ENCODE measurements at regions not wholly inside any gene's neighbourhood (a gene's known extent, or its start where the extent isn't known, plus 50 kb on each side); places are given as distances from the start of the nearest gene placed in this dataset.

- no peak overlapping the region for H3K4me3 Mint-ChIP-seq
- Histone ChIP-seq H3K4me3 (no peak overlapping the region), H3K27ac (ENCODE audit: low read depth) (no peak overlapping the region), H3K4me2 (no peak overlapping the region), H3K36me3 (ENCODE audit: insufficient read depth) (no peaks in the 10 kb centered on the region), H3K4me1 (ENCODE audit: insufficient read depth) (peaks cover 2% of the 10 kb centered on the region; the same call in 1 of the 2 replicates), H3K9me2 (ENCODE audit: insufficient read depth) (0 out of 2 replicates have a peak, but pooled peaks cover 6% of the 10 kb centered on the region), H3F3A (replicated peaks; ENCODE audit: low read depth) (no peaks in the 10 kb centered on the region), H3K79me2 (replicated peaks; ENCODE audit: insufficient read depth) (no peaks in the 10 kb centered on the region), H2AFZ (peak overlapping the region; percentile 61; the same call in 1 of the 2 replicates), H4K20me1 (replicated peaks; ENCODE audit: insufficient read depth) (no peaks in the 10 kb centered on the region), H3K27me3 (ENCODE audit: insufficient read depth) (no peaks in the 10 kb centered on the region)
- H3K27me3 Mint-ChIP-seq (ENCODE audit: insufficient read depth, low read depth, poor library complexity) = peaks cover 2% of the 10 kb centered on the region
- H3K4me1 Mint-ChIP-seq = peaks cover 11% of the 10 kb centered on the region; the same call in 2 of the 3 replicates
- H3K27ac Mint-ChIP-seq = peak overlapping the region; percentile 97
- peaks cover 7% of the 10 kb centered on the region for H3K9me3 Mint-ChIP-seq
- ATAC-seq = peak; percentile 71
- TF ChIP-seq CTCF (conservative IDR thresholded peaks at IDR 0.05; ENCODE audit: low read depth in 2 of 2) = no peak
- peak; percentile 36 for DNase-seq (ENCODE audit: low spot score)
- peaks cover 6% of the 10 kb centered on the region; the same call in 2 of the 3 replicates for H3K36me3 Mint-ChIP-seq (ENCODE audit: low read depth)
These were observed 790.3 kb upstream of the KCND2 start for GRCh38 chr7:119482671-119483070.

GRCh38 chr7:119483364-119483763 is 789.6 kb upstream of the KCND2 start:
- Mint-ChIP-seq H3K27ac (no peak overlapping the region), H3K4me1 (peaks cover 10% of the 10 kb centered on the region; the same call in 2 of the 3 replicates), H3K36me3 (ENCODE audit: low read depth) (peaks cover 6% of the 10 kb centered on the region; the same call in 2 of the 3 replicates), H3K9me3 (peaks cover 7% of the 10 kb centered on the region), H3K4me3 (no peak overlapping the region), H3K27me3 (ENCODE audit: insufficient read depth, low read depth, poor library complexity) (peaks cover 2% of the 10 kb centered on the region)
- DNase-seq (ENCODE audit: low spot score) = no peak
- Histone ChIP-seq H3K79me2 (replicated peaks; ENCODE audit: insufficient read depth) (no peaks in the 10 kb centered on the region), H3K36me3 (ENCODE audit: insufficient read depth) (no peaks in the 10 kb centered on the region), H3F3A (replicated peaks; ENCODE audit: low read depth) (no peaks in the 10 kb centered on the region), H4K20me1 (replicated peaks; ENCODE audit: insufficient read depth) (no peaks in the 10 kb centered on the region), H3K9me2 (ENCODE audit: insufficient read depth) (0 out of 2 replicates have a peak, but pooled peaks cover 6% of the 10 kb centered on the region), H3K4me1 (ENCODE audit: insufficient read depth) (no peaks in the 10 kb centered on the region), H3K4me3 (no peak overlapping the region), H3K27me3 (ENCODE audit: insufficient read depth) (no peaks in the 10 kb centered on the region), H3K4me2 (no peak overlapping the region), H3K27ac (ENCODE audit: low read depth) (no peak overlapping the region), H2AFZ (no peak overlapping the region)
- no peak for ATAC-seq
- TF ChIP-seq ZNF114 (CRISPR knock-in tag; IDR thresholded peaks at IDR 0.05) (no peak), STAT1 (IDR thresholded peaks at IDR 0.05; ENCODE audit: unreplicated experiment) (no peak), ZNF331 (CRISPR knock-in tag; IDR thresholded peaks at IDR 0.05; ENCODE audit: low read depth) (no peak), EZH2phosphoT487 (IDR thresholded peaks at IDR 0.05; ENCODE audit: unreplicated experiment) (no peak), CTCF (conservative IDR thresholded peaks at IDR 0.05; ENCODE audit: low read depth in 2 of 2) (no peak), NANOG (IDR thresholded peaks at IDR 0.05; ENCODE audit: borderline replicate concordance) (no peak), EZH2 (IDR thresholded peaks at IDR 0.05; ENCODE audit: low read depth, unreplicated experiment) (no peak), POLR2AphosphoS5 (IDR thresholded peaks at IDR 0.05; ENCODE audit: low read depth) (no peak), CREB1 (CRISPR knock-in tag; IDR thresholded peaks at IDR 0.05; ENCODE audit: low read depth) (no peak), ZNF462 (CRISPR knock-in tag; IDR thresholded peaks at IDR 0.05) (no peak), ETS1 (IDR thresholded peaks at IDR 0.05) (no peak)

All from GM23338 (cell line).